ENCODE measurements at regions not wholly inside any gene's neighbourhood (a gene's known extent, or its start where the extent isn't known, plus 50 kb on each side); places are given as distances from the start of the nearest gene placed in this dataset.

DNA sequence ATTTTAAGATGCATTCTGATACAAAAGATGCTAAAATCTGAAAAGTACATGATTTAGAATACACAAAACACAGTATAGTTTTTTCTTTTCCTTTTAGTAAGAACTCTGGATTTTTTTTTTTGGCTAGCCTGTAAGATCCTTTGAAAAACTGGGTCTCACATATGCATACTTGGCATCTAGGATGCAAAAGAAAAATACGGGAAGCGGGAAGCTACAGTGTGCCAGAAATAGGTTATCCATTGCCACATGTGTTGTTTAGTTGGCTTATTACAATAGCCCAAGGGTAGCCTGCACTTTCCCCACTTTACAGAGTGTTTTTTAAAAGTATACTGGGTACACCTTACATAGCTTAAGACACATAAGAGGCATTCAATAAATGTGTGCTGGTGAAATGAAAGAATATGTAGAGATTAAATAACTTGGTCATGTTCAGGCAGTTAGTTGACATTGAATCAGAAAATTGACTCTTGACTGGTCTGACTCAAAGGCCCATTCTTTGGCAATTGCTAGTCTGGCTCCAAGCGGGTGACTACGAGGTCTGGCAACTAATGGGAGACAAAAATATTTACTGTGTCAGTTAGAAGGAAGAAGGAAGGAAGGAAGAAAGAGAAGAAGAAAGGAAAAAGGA is 286.8 kb upstream of the TRIB2 start:
- Histone ChIP-seq H3K4me1 (peaks cover 4% of the 10 kb centered on the region), H3K27ac (replicated peaks) (no peak overlapping the region), H3K9me3 (replicated peaks) (no peaks in the 10 kb centered on the region), H3K36me3 (no peaks in the 10 kb centered on the region), H3K27me3 (ENCODE audit: low read depth) (no peaks in the 10 kb centered on the region), H3K4me3 (no peak overlapping the region)
- no peak for DNase-seq
- TF ChIP-seq CTCF (IDR thresholded peaks at IDR 0.05; ENCODE audit: borderline replicate concordance): no peak
- intact Hi-C loops (cut with micrococcal nuclease): no loop called here

- TF ChIP-seq CTCF (IDR thresholded peaks at IDR 0.05; ENCODE audit: borderline replicate concordance): no peak
- H3K4me1 ChIP-seq: peaks cover 3% of the 10 kb centered on the region
- DNase-seq: no peak
- H3K27me3 ChIP-seq (ENCODE audit: low read depth): no peaks in the 10 kb centered on the region
- no peaks in the 10 kb centered on the region for H3K36me3 ChIP-seq
- no peak overlapping the region for H3K4me3 ChIP-seq
- H3K27ac ChIP-seq (replicated peaks): no peak overlapping the region
- intact Hi-C loops (cut with micrococcal nuclease): no loop called here
- H3K9me3 ChIP-seq (replicated peaks): no peaks in the 10 kb centered on the region
Measured at GRCh38 chr2:12430407-12431133, 286.2 kb upstream of the TRIB2 start.

GRCh38 chr2:12432985-12433625 is 283.6 kb upstream of the TRIB2 start:
- no peaks in the 10 kb centered on the region for H3K36me3 ChIP-seq
- H3K9me3 ChIP-seq (replicated peaks): no peaks in the 10 kb centered on the region
- no peak overlapping the region for H3K4me3 ChIP-seq
- peaks cover 3% of the 10 kb centered on the region for H3K4me1 ChIP-seq
- DNase-seq: no peak
- TF ChIP-seq CTCF (IDR thresholded peaks at IDR 0.05; ENCODE audit: borderline replicate concordance): no peak
- intact Hi-C loops (cut with micrococcal nuclease): no loop called here
- no peak overlapping the region for H3K27ac ChIP-seq (replicated peaks)
- no peaks in the 10 kb centered on the region for H3K27me3 ChIP-seq (ENCODE audit: low read depth)

DNA sequence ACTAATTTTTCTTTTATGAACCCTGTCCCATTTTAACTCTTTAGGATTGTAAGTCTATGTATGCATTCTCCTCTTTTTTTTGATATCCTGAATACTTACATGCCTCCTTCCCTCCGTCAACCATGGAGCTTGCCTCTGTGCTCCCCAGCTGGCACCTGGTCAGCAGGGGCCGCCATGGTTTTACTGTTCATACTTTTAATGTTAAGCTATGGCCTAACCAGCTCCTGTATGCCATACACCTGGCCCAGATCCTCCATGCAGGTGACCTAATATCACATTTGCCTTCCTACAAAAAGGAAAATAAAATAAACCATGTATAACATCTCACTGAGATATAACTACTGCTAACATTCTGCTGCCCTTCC is 283.1 kb upstream of the TRIB2 start:
- Histone ChIP-seq H3K4me3 (no peak overlapping the region), H3K4me1 (peaks cover 3% of the 10 kb centered on the region), H3K36me3 (no peaks in the 10 kb centered on the region), H3K27me3 (ENCODE audit: low read depth) (no peaks in the 10 kb centered on the region), H3K27ac (replicated peaks) (no peak overlapping the region), H3K9me3 (replicated peaks) (no peaks in the 10 kb centered on the region)
- intact Hi-C loops (cut with micrococcal nuclease): no loop called here
- no peak for DNase-seq
- no peak for TF ChIP-seq CTCF (IDR thresholded peaks at IDR 0.05; ENCODE audit: borderline replicate concordance)

DNA sequence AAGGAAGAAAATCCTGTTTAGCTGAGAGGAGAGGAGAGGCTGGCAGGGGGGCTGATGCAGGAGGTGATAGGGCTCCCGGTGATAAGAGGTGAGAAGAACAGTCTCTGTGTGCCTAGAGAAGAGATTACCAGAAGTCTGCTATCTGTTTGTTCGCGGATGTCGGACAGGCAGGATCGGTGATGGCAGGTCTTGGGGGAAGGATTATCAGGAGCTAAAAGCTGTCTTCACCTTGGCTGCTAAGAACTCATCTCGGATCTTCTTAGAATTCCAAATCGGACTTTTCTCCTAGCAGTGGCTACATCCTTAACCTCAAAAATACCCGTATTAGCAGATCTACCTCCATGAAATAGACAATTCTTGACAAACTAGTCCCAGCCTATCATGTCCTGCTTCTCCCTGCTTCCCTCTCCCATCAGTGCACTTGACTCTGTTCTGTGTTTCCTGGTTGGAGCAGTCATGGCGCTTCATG is 282.1 kb upstream of the TRIB2 start:
- H3K4me1 ChIP-seq: peaks cover 3% of the 10 kb centered on the region
- no peaks in the 10 kb centered on the region for H3K36me3 ChIP-seq

More for the DNA sequence above, 282.1 kb upstream of the TRIB2 start:
- no peak for DNase-seq
- H3K4me3 ChIP-seq: no peak overlapping the region
- no peaks in the 10 kb centered on the region for H3K27me3 ChIP-seq (ENCODE audit: low read depth)
- intact Hi-C loops (cut with micrococcal nuclease): no loop called here
- H3K9me3 ChIP-seq (replicated peaks): no peaks in the 10 kb centered on the region
- no peak overlapping the region for H3K27ac ChIP-seq (replicated peaks)
- no peak for TF ChIP-seq CTCF (IDR thresholded peaks at IDR 0.05; ENCODE audit: borderline replicate concordance)

Data from left ventricle myocardium inferior (tissue), 1 donor.